22Rv1 (cell line): ENCODE measurements at regions not wholly inside any gene's neighbourhood (a gene's known extent, or its start where the extent isn't known, plus 50 kb on each side); places are given as distances from the start of the nearest gene placed in this dataset.

ENCODE experiments used
- H3K27ac ChIP-seq: fragments of 450-650 bp; 2 replicates; pipeline ENCODE4 v1.5.1; 2017
- ZFX ChIP-seq: fragments of 450-650 bp; IDR thresholded peaks from 2 replicates; pipeline ENCODE4 v1.6.1; 2017; ENCODE audit warnings: antibody characterized with exemption, borderline replicate concordance
- TF ChIP-seq, protein P1 (sequence below): fragments of 450-650 bp; IDR thresholded peaks from 2 replicates; pipeline ENCODE4 v1.5.1; 2017; ENCODE audit warnings: mild to moderate bottlenecking

DNA sequence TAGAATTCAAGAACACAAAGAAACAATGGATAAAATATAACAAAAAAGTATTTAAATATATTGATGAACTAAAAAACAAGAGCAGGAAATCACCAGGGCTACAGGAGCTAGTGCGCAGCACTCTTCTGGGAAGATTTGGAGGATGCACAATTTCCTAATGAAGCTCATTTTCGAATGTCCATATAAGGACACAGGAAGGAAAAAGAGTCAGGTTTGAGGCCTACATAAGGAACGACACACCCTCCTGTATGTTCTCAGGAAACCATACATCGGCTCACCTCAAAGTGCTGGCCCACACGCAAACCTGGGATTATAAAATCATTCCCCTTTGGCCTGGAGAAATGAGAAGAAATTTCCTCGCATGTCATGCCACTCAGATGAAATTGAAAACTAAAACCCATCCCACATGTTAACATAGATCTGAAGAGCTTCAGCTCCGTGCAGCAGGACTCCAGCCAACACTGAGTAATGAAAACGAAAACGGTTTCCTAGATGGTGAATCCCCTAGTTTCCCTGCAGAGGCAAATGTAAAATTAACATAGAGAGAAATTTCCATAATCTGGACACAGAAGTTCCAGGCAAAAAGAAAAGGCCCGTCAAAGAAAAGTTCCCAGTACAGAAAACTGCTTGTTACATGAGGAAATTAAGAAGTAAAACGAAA, 825.8 kb downstream of the SOCS6 start:
- no peak overlapping the region for H3K27ac ChIP-seq
- TF ChIP-seq, protein P1, sequence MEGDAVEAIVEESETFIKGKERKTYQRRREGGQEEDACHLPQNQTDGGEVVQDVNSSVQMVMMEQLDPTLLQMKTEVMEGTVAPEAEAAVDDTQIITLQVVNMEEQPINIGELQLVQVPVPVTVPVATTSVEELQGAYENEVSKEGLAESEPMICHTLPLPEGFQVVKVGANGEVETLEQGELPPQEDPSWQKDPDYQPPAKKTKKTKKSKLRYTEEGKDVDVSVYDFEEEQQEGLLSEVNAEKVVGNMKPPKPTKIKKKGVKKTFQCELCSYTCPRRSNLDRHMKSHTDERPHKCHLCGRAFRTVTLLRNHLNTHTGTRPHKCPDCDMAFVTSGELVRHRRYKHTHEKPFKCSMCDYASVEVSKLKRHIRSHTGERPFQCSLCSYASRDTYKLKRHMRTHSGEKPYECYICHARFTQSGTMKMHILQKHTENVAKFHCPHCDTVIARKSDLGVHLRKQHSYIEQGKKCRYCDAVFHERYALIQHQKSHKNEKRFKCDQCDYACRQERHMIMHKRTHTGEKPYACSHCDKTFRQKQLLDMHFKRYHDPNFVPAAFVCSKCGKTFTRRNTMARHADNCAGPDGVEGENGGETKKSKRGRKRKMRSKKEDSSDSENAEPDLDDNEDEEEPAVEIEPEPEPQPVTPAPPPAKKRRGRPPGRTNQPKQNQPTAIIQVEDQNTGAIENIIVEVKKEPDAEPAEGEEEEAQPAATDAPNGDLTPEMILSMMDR: no peak
- TF ChIP-seq ZFX: no peak

DNA sequence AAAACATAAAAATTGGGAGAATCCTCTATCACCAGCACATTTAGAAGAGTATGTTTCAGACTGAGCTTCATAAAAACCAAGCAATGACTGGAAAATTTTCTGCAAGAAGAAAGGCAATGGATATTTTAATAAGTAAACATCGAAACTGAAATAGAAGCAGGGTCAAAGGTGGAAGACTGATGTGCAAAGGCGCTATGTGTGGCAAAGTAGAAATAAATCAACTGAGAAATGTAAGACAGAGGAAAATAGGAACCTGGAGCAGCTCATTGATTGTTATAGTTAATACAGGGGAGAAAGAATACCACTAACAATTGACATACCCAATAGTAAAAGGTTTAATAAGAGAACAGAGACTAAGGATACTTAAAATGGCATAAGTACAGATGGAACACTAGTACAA, 818.4 kb downstream of the SOCS6 start:
- H3K27ac ChIP-seq: no peak overlapping the region
- TF ChIP-seq, protein P1: no peak
- no peak for TF ChIP-seq ZFX

DNA sequence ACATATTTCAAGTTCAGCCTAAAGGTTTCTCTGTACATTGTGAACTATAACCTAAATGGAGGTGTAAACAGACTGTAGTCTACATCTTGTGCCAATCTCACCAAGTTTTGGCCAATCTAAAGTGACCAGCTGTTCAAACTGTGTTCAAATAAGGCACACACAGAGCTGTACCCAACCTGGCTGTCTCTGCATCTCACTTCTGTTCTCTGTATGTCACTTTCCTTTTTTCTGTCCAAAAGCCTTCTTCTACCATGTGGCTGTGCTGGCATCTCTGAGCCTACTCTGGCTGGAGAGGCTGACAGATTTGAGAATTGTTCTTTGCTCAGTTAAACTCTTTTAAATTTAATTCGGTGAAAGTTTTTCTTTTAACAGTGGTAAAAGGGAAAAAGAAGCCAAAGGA, 817.9 kb downstream of the SOCS6 start:
- TF ChIP-seq, protein P1: no peak
- no peak for TF ChIP-seq ZFX

DNA sequence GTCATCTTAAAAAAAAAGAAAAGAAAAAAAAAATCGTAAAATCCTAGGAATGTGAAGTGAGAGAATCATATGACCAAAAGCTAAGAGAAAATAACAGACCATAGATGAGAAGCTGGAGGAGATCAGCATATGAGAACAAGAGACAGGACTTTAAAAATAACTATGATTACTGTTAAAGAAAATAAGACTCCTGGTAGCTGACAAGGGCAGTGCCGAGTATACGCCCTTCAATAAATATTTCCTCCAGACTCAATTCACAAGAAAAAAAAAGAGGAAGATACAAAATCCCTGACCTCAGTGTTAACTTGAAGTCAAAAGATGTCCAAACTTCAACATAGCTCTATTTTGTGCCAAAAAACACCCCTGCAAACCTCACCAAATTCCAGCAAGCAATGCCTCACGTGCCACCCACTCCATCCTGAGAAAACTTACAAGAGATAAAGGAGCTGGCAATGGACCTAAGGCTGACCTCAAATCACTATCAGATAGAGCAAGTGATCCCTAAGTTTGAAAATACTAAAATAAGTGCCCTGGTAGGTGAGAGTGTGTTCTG, 817.2 kb downstream of the SOCS6 start:
- H3K27ac ChIP-seq: no peak overlapping the region
- TF ChIP-seq, protein P1: no peak
- no peak for TF ChIP-seq ZFX

More for the DNA sequence above, 817.9 kb downstream of the SOCS6 start:
- no peak overlapping the region for H3K27ac ChIP-seq

DNA sequence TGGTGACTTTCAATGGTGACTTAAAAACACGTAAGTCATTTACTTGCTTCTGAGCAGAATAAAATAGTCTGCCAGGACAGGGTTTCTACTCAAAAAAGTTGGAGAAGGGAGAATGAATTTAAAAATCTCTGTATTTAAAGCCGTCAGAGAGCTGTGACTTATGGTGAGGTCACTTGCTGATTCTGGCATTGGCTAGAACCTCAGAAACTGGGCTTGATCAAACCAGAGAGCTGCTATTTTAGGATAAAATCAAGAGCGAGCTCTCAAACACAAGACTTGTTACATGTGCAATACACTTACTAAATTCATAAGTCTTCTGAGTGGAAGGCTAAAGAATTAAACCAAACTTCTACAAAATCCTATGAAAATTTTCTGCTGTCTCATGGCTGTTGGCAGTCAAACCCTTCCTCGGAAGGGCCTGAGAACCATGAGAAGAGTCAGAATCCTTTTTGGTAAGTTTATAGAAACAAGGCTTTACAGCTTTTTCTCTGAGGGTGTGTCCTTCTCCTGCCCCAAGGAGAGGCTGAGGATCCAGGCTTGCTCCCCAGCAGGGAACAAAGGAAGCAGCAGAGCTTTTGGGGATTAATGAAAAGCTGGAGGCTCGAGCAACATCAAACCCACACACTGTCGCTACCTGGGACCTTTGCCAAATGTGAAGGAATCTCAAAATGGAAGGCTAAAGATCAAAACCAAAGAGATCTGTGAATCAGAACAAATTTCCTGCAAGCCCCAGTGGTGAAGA, 816.4 kb downstream of the SOCS6 start:
- no peak overlapping the region for H3K27ac ChIP-seq
- TF ChIP-seq, protein P1: no peak
- no peak for TF ChIP-seq ZFX

DNA sequence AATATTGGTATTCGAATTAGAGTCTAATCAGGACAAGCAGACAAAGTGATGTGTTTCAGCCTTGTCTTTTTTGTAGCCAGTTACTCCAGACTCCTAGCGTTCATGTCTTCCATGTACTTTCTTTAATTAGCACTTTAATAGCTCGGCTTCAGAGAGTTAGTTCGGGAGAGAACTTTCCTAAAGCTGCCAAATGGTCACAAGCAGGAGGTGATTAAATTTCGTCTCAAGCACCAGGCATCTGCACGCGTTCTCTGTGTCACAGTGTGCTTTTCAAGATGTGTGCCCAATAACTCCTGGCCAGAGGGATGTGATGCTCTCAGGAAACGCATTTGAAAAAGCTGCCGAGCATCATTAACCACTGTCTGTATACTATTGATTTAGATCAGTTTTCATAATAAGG, 790.8 kb downstream of the SOCS6 start:
- TF ChIP-seq, protein P1: no peak
- no peak for TF ChIP-seq ZFX
- no peak overlapping the region for H3K27ac ChIP-seq

DNA sequence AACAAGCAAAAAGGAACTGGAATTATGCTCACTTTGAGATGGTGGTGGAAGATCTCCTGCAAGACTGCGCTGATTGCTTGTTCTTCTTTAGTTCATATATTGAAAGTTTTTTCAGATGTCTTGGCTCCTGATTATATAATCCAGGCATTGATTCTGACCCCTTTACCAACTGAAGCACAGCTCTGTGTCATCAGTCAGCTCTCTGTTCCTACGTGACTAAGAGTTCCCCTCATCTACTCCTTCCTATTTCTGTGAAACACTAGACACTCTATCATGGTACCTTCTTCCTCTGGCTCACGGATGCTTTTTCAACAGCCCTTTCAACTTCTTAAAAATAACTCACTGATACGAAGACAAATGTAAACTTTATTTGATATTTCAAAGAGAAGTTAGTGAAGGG, 788.6 kb downstream of the SOCS6 start:
- TF ChIP-seq, protein P1: no peak
- no peak for TF ChIP-seq ZFX
- H3K27ac ChIP-seq: no peak overlapping the region
